ENCODE measurements at regions not wholly inside any gene's neighbourhood (a gene's known extent, or its start where the extent isn't known, plus 50 kb on each side); places are given as distances from the start of the nearest gene placed in this dataset.
"Not testable (repeated sequence)": the region's sequence is repeated elsewhere in the genome, so short reads cannot be mapped to it uniquely, and the experiment has no call there.

- not testable (repeated sequence) for TF ChIP-seq CTCF, POLR2A (IDR thresholded peaks at IDR 0.05)
Observed at GRCh38 chr5:98237794-98238193, 535.7 kb upstream of the RGMB start.
